ENCODE measurements at regions not wholly inside any gene's neighbourhood (a gene's known extent, or its start where the extent isn't known, plus 50 kb on each side); places are given as distances from the start of the nearest gene placed in this dataset.

- TF ChIP-seq CTCF (optimal IDR thresholded peaks at IDR 0.05 in 1 of 3, IDR thresholded peaks at IDR 0.05 in 1 of 3, conservative IDR thresholded peaks at IDR 0.05 in 1 of 3; ENCODE audit: extremely low read depth in 1 of 3, insufficient read depth in 2 of 3, low read length in 3 of 3), result no peak
- TF ChIP-seq EZH2 (IDR thresholded peaks at IDR 0.05; ENCODE audit: low read length), result no peak
- Histone ChIP-seq H4K20me1 (ENCODE audit: control insufficient read depth, extremely low read depth, insufficient read depth, low read length) (no peaks in the 10 kb centered on the region), H3K4me3 (ENCODE audit: control insufficient read depth in 2 of 3, extremely low read depth in 1 of 3, insufficient read depth in 2 of 3, low read depth in 1 of 3, low read length in 3 of 3) (no peak overlapping the region), H3K36me3 (ENCODE audit: control insufficient read depth in 2 of 2, extremely low read depth in 1 of 2, insufficient read depth in 2 of 2, low read length in 2 of 2) (no peaks in the 10 kb centered on the region), H3K4me2 (ENCODE audit: control insufficient read depth, extremely low read depth, insufficient read depth, low read depth, low read length) (no peak overlapping the region), H3K27ac (ENCODE audit: control insufficient read depth, insufficient read depth, low read length) (no peak overlapping the region), H3K9me1 (ENCODE audit: control insufficient read depth, extremely low read depth, insufficient read depth, low read length) (no peaks in the 10 kb centered on the region), H3K9ac (ENCODE audit: control insufficient read depth, extremely low read depth, insufficient read depth, low read length) (no peak overlapping the region), H3K27me3 (ENCODE audit: control insufficient read depth, extremely low read depth, insufficient read depth, low read length) (no peaks in the 10 kb centered on the region), H3K4me1 (ENCODE audit: control insufficient read depth, extremely low read depth, insufficient read depth, low read length) (no peaks in the 10 kb centered on the region), H2AFZ (ENCODE audit: control insufficient read depth, low read length) (no peak overlapping the region), H3K79me2 (ENCODE audit: control insufficient read depth, insufficient read depth, low read length) (no peaks in the 10 kb centered on the region), H3K9me3 (ENCODE audit: control insufficient read depth, low read depth, low read length) (no peaks in the 10 kb centered on the region)
- DNase-seq (ENCODE audit: low read depth, low spot score), result no peak
- FAIRE-seq, result no peak
- dilution Hi-C loops (cut with MboI; ENCODE audit: extremely low pct_ligation_motif_present, low sequenced_read_pairs), result no loop called here
These were observed 392.5 kb downstream of the C4orf33 start for GRCh38 chr4:129488427-129488826.

- H3K27ac ChIP-seq (ENCODE audit: control insufficient read depth, insufficient read depth, low read length), result no peak overlapping the region
- dilution Hi-C loops (cut with MboI; ENCODE audit: extremely low pct_ligation_motif_present, low sequenced_read_pairs), result no loop called here
- no peaks in the 10 kb centered on the region for H3K36me3 ChIP-seq (ENCODE audit: control insufficient read depth in 2 of 2, extremely low read depth in 1 of 2, insufficient read depth in 2 of 2, low read length in 2 of 2)
- DNase-seq (ENCODE audit: low read depth, low spot score), result no peak
- no peak for FAIRE-seq
- TF ChIP-seq EZH2 (IDR thresholded peaks at IDR 0.05; ENCODE audit: low read length) (no peak), CTCF (optimal IDR thresholded peaks at IDR 0.05 in 1 of 3, IDR thresholded peaks at IDR 0.05 in 1 of 3, conservative IDR thresholded peaks at IDR 0.05 in 1 of 3; ENCODE audit: extremely low read depth in 1 of 3, insufficient read depth in 2 of 3, low read length in 3 of 3) (no peak)
- H3K79me2 ChIP-seq (ENCODE audit: control insufficient read depth, insufficient read depth, low read length), result no peaks in the 10 kb centered on the region
- H3K9ac ChIP-seq (ENCODE audit: control insufficient read depth, extremely low read depth, insufficient read depth, low read length), result no peak overlapping the region
- no peaks in the 10 kb centered on the region for H4K20me1 ChIP-seq (ENCODE audit: control insufficient read depth, extremely low read depth, insufficient read depth, low read length)
- no peaks in the 10 kb centered on the region for H3K9me1 ChIP-seq (ENCODE audit: control insufficient read depth, extremely low read depth, insufficient read depth, low read length)
- no peaks in the 10 kb centered on the region for H3K9me3 ChIP-seq (ENCODE audit: control insufficient read depth, low read depth, low read length)
- H3K4me3 ChIP-seq (ENCODE audit: control insufficient read depth in 2 of 3, extremely low read depth in 1 of 3, insufficient read depth in 2 of 3, low read depth in 1 of 3, low read length in 3 of 3), result no peak overlapping the region
- H2AFZ ChIP-seq (ENCODE audit: control insufficient read depth, low read length), result no peak overlapping the region
- no peaks in the 10 kb centered on the region for H3K4me1 ChIP-seq (ENCODE audit: control insufficient read depth, extremely low read depth, insufficient read depth, low read length)
- H3K4me2 ChIP-seq (ENCODE audit: control insufficient read depth, extremely low read depth, insufficient read depth, low read depth, low read length), result no peak overlapping the region
- H3K27me3 ChIP-seq (ENCODE audit: control insufficient read depth, extremely low read depth, insufficient read depth, low read length), result no peaks in the 10 kb centered on the region
These were observed 394.6 kb downstream of the C4orf33 start for GRCh38 chr4:129490516-129490915.
